PC-9 (cell line): ENCODE measurements at regions not wholly inside any gene's neighbourhood (a gene's known extent, or its start where the extent isn't known, plus 50 kb on each side); places are given as distances from the start of the nearest gene placed in this dataset.

Source experiments
- BruUV-seq: library from RNA; stranded (reverse); fragments of 400-500 nt; replicated peaks from 2 replicates; lab custom pipeline; 2021; lab: Mats Ljungman, UMichigan
- CTCF ChIA-PET: fragments of 300-600 bp; sonication (Branson Sonifier 250); formaldehyde crosslinking; loops from one replicate; lab custom pipeline; 2022; ENCODE audit warnings: antibody characterized with exemption; lab: Charles Lee
- POLR2A ChIA-PET: fragments of 300-600 bp; sonication (Branson Sonifier 250); formaldehyde crosslinking; loops from one replicate; lab custom pipeline; 2022; ENCODE audit warnings: antibody characterized with exemption; ENCODE audit not compliant: unreplicated experiment; lab: Charles Lee
- DNase-seq, 2 experiments: peaks; one replicate each; pipeline versions ENCODE4 v3.0.0 to v3.0.0-alpha.2; 2015 to 2022; ENCODE audit warnings: mixed read lengths in 1 of 2
- H2AFZ ChIP-seq: fragments of 200-600 bp; sonication (generic); 2 replicates; pipeline ENCODE4 v1.8.1; 2017; ENCODE audit warnings: antibody characterized with exemption
- H3F3A ChIP-seq: fragments of 200-600 bp; sonication (generic); 2 replicates; pipeline ENCODE4 v1.8.1; 2017; ENCODE audit warnings: antibody characterized with exemption, mild to moderate bottlenecking, low read depth; ENCODE audit not compliant: insufficient read depth
- H3K27ac ChIP-seq: fragments of 200-600 bp; sonication (generic); 2 replicates; pipeline ENCODE4 v1.6.1; 2016; ENCODE audit warnings: mixed run types
- H3K27me3 ChIP-seq: fragments of 200-600 bp; sonication (generic); 2 replicates; pipeline ENCODE4 v1.6.1; 2016; ENCODE audit warnings: low read depth, mixed run types; ENCODE audit not compliant: insufficient read depth
- H3K36me3 ChIP-seq: fragments of 200-600 bp; sonication (generic); 2 replicates; pipeline ENCODE4 v1.6.1; 2016; ENCODE audit warnings: low read depth, mixed run types
- H3K4me1 ChIP-seq: fragments of 200-600 bp; sonication (generic); replicated peaks from 2 replicates; pipeline ENCODE4 v1.6.1; 2016; ENCODE audit warnings: mixed run types; ENCODE audit not compliant: insufficient read depth
- H3K4me2 ChIP-seq: fragments of 200-600 bp; sonication (generic); 2 replicates; pipeline ENCODE4 v1.6.1; 2017; ENCODE audit warnings: mixed run types
- H3K4me3 ChIP-seq: fragments of 200-600 bp; sonication (generic); 2 replicates; pipeline ENCODE4 v1.6.1; 2016; ENCODE audit warnings: mixed run types
- H3K79me2 ChIP-seq: fragments of 200-600 bp; sonication (generic); 2 replicates; pipeline ENCODE4 v1.6.1; 2017; ENCODE audit warnings: low read depth, mixed run types
- H3K9me2 ChIP-seq: fragments of 200-600 bp; sonication (generic); 2 replicates; pipeline ENCODE4 v1.8.1; 2017; ENCODE audit warnings: mild to moderate bottlenecking; ENCODE audit not compliant: insufficient read depth
- H3K9me3 ChIP-seq: fragments of 200-600 bp; sonication (generic); 2 replicates; pipeline ENCODE4 v1.8.1; 2016; ENCODE audit warnings: low read depth; ENCODE audit not compliant: insufficient read depth
- H4K20me1 ChIP-seq: fragments of 200-600 bp; sonication (generic); 2 replicates; pipeline ENCODE4 v1.8.1; 2017; ENCODE audit not compliant: insufficient read depth
- EZH2 ChIP-seq: fragments of 200-600 bp; sonication (generic); IDR thresholded peaks from 2 replicates; pipeline ENCODE4 v1.8.0; 2017; ENCODE audit warnings: antibody characterized with exemption, low read depth
- intact Hi-C: fragments of 100-400 bp; cut with micrococcal nuclease; formaldehyde crosslinking; loops from one replicate; pipeline ENCODE4 v1.10.0; 2022; ENCODE audit not compliant: unreplicated experiment
- TF ChIP-seq, protein P1 (sequence below): fragments of 200-600 bp; sonication (generic); conservative IDR thresholded peaks from 2 replicates; pipeline ENCODE4 v1.6.1; 2017; ENCODE audit warnings: mixed run types, antibody characterized with exemption, mild to moderate bottlenecking, moderate library complexity

DNA sequence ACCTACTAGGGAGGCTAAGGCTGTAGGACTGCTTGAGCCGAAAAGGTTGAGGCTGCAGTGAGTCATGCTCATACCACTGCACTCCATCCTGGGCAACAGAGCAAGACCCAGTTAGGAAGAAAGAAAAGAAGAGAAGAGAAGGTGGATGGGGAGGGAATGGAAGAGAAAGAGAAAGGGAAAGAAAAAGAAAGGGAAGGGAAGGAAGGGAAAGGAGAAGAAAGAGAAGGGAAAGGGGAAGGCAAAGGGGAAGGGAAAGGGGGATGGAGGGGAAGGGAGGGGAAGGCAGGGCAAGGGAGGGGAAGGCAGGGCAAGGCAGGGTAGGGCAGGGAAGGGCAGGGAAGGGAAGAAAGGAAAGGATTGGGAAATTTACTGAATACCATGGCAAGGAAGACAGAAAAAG is 157.0 kb downstream of the ACTL7B start:
- H3K36me3 ChIP-seq, result no peaks in the 10 kb centered on the region
- no peaks in the 10 kb centered on the region for H3K27me3 ChIP-seq
- DNase-seq, result no peak
- no peak overlapping the region for H3K4me3 ChIP-seq
- H3F3A ChIP-seq, result no peaks in the 10 kb centered on the region
- H2AFZ ChIP-seq, result no peak overlapping the region
- H3K27ac ChIP-seq, result no peak overlapping the region
- ChIA-PET POLR2A (no interaction called here), CTCF (no interaction called here)
- H3K4me1 ChIP-seq, result no peaks in the 10 kb centered on the region
- H4K20me1 ChIP-seq, result no peaks in the 10 kb centered on the region
- peaks cover 17% of the 10 kb centered on the region for H3K9me3 ChIP-seq
- no TSS peak for BruUV-seq
- H3K4me2 ChIP-seq, result no peak overlapping the region
- intact Hi-C loops, result no loop called here
- TF ChIP-seq, protein P1, sequence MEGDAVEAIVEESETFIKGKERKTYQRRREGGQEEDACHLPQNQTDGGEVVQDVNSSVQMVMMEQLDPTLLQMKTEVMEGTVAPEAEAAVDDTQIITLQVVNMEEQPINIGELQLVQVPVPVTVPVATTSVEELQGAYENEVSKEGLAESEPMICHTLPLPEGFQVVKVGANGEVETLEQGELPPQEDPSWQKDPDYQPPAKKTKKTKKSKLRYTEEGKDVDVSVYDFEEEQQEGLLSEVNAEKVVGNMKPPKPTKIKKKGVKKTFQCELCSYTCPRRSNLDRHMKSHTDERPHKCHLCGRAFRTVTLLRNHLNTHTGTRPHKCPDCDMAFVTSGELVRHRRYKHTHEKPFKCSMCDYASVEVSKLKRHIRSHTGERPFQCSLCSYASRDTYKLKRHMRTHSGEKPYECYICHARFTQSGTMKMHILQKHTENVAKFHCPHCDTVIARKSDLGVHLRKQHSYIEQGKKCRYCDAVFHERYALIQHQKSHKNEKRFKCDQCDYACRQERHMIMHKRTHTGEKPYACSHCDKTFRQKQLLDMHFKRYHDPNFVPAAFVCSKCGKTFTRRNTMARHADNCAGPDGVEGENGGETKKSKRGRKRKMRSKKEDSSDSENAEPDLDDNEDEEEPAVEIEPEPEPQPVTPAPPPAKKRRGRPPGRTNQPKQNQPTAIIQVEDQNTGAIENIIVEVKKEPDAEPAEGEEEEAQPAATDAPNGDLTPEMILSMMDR, result no peak
- TF ChIP-seq EZH2, result no peak
- H3K9me2 ChIP-seq, result no peaks in the 10 kb centered on the region
- no peaks in the 10 kb centered on the region for H3K79me2 ChIP-seq

DNA sequence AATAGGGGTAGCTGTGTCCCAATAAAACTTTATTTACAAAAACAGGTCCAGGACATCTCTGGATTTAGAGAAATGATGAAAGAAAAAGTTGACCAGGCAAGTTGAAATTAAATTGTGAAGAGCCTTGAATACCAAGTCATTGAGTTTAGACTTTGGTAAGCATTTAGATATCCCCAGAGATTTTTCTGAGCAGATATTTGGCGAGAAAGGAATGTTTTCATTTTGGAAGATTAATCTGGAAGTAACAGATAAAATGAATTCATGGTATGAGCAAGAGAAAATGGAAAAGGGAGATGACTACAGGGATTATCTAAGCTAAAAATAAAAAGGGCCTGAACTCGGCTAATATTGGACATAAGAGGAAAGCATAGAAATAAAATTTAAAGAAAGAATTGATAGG is 157.6 kb downstream of the ACTL7B start:
- no peak overlapping the region for H3K4me3 ChIP-seq
- ChIA-PET POLR2A (no interaction called here), CTCF (no interaction called here)
- no TSS peak for BruUV-seq
- H3K27ac ChIP-seq, result no peak overlapping the region
- H4K20me1 ChIP-seq, result no peaks in the 10 kb centered on the region
- no peak for DNase-seq
- no peaks in the 10 kb centered on the region for H3K79me2 ChIP-seq
- no peaks in the 10 kb centered on the region for H3K27me3 ChIP-seq
- H3K36me3 ChIP-seq, result no peaks in the 10 kb centered on the region
- H3K4me2 ChIP-seq, result no peak overlapping the region
- no peaks in the 10 kb centered on the region for H3F3A ChIP-seq
- no peak for TF ChIP-seq EZH2
- peaks cover 17% of the 10 kb centered on the region for H3K9me3 ChIP-seq
- H2AFZ ChIP-seq, result no peak overlapping the region
- no peaks in the 10 kb centered on the region for H3K4me1 ChIP-seq
- intact Hi-C loops, result no loop called here
- H3K9me2 ChIP-seq, result no peaks in the 10 kb centered on the region

GRCh38 chr9:108696156-108696555 is 159.6 kb downstream of the ACTL7B start:
- no peaks in the 10 kb centered on the region for H4K20me1 ChIP-seq
- H3K9me2 ChIP-seq, result no peaks in the 10 kb centered on the region
- no peak for DNase-seq
- peaks cover 9% of the 10 kb centered on the region for H3K4me1 ChIP-seq
- TF ChIP-seq, protein P1, result no peak
- no peak for TF ChIP-seq EZH2
- intact Hi-C loops, result no loop called here
- BruUV-seq, result no TSS peak
- H3K27me3 ChIP-seq, result no peaks in the 10 kb centered on the region
- no peak overlapping the region for H3K4me3 ChIP-seq
- H2AFZ ChIP-seq, result no peak overlapping the region
- peaks cover 3% of the 10 kb centered on the region; the same call in 1 of the 2 replicates for H3F3A ChIP-seq
- ChIA-PET POLR2A (no interaction called here), CTCF (no interaction called here)
- H3K79me2 ChIP-seq, result no peaks in the 10 kb centered on the region
- no peak overlapping the region for H3K27ac ChIP-seq
- peaks cover 21% of the 10 kb centered on the region for H3K9me3 ChIP-seq
- no peaks in the 10 kb centered on the region for H3K36me3 ChIP-seq
- no peak overlapping the region for H3K4me2 ChIP-seq

DNA sequence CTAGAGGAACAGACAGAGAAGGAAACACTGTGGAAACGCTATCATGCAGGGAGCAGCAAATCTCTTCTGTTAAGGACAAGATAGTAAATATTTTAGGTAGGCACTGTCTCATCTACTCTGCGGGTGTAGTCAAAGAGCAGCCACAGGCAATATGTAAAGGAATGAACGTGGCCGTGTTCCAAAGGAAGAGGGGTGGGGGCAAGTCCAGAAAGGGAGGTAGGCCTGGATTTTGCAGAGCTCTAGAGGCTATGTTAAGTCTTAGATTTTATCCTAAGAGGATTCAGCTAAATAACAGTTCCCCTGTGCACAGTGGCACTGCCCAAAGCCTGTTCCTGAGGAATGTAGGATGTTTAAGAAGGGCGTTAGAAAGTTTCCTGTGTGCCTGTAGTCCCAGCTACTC is 161.6 kb downstream of the ACTL7B start:
- H3K27ac ChIP-seq, result no peak overlapping the region

More for the DNA sequence above, 161.6 kb downstream of the ACTL7B start:
- intact Hi-C loops, result loop anchor here (5.0 kb wide), 2 partner anchors 57 to 63 kb away; no protein-coding TSS in a partner anchor
- H3K4me2 ChIP-seq, result no peak overlapping the region
- H2AFZ ChIP-seq, result no peak overlapping the region
- H4K20me1 ChIP-seq, result no peaks in the 10 kb centered on the region
- no peaks in the 10 kb centered on the region for H3K9me2 ChIP-seq
- DNase-seq, result no peak
- H3K4me3 ChIP-seq, result no peak overlapping the region
- TF ChIP-seq, protein P1, result no peak
- TF ChIP-seq EZH2, result no peak
- BruUV-seq, result no TSS peak
- no peaks in the 10 kb centered on the region for H3K79me2 ChIP-seq
- peaks cover 16% of the 10 kb centered on the region for H3K4me1 ChIP-seq
- H3K36me3 ChIP-seq, result no peaks in the 10 kb centered on the region
- peaks cover 8% of the 10 kb centered on the region; the same call in 1 of the 2 replicates for H3F3A ChIP-seq
- ChIA-PET CTCF (interaction anchor here (0.6 kb wide), 1 partner anchor 237 kb away, joined by 3 read pairs; no protein-coding TSS in a partner anchor), POLR2A (no interaction called here)
- H3K27me3 ChIP-seq, result no peaks in the 10 kb centered on the region
- peaks cover 18% of the 10 kb centered on the region for H3K9me3 ChIP-seq
